ENCODE measurements at regions not wholly inside any gene's neighbourhood (a gene's known extent, or its start where the extent isn't known, plus 50 kb on each side); places are given as distances from the start of the nearest gene placed in this dataset.
"Not testable (repeated sequence)": the region's sequence is repeated elsewhere in the genome, so short reads cannot be mapped to it uniquely, and the experiment has no call there.

DNA sequence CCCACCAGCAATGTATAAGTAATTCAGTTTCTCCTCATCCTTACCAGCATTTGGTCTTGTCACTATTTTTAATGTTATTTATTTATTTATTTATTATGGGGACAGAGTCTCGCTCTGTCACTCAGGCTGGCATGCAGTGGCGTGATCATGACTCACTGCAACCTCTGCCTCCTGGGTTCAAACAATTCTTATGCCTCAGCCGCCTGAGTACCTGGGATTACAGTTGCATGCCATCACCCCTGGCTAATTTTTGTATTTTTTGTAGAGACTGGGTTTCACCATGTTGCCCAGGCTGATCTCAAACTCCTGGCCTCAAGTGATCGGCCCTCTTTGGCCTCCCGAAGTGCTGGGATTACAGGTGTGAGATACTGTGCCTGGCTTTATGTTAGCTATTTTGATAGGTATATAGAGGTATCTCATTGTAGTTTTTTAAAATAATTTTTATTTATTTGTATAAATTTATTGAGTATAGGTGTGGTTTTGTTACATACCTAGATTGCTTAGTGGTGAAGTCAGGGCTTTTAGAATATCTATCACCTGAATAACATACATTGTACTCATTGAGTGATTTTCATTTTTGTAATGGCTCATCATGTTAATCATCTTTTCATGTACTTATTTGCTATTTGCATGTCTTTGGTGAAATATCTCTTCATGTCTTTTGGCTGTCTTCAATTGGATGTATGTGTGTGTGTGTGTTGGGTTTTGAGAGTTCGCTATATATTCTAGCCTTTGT is 53.3 kb downstream of the TANC2 start:
- no peak for DNase-seq

GRCh38 chr17:63022567-63022966 is 56.5 kb downstream of the TANC2 start:
- DNase-seq, result no peak

- DNase-seq, result no peak
These were observed 57.0 kb downstream of the TANC2 start for GRCh38 chr17:63023049-63023448.

GRCh38 chr17:63024201-63024600 is 58.2 kb downstream of the TANC2 start:
- no peak for DNase-seq

- DNase-seq, result no peak
These were observed 58.7 kb downstream of the TANC2 start for GRCh38 chr17:63024716-63025115.

GRCh38 chr17:63025637-63026036 is 59.6 kb downstream of the TANC2 start:
- not testable (repeated sequence) for DNase-seq

- DNase-seq, result no peak
These were observed 63.5 kb downstream of the TANC2 start for GRCh38 chr17:63029541-63029940.

- no peak for DNase-seq
These were observed 66.1 kb downstream of the TANC2 start for GRCh38 chr17:63032142-63032541.

DNA sequence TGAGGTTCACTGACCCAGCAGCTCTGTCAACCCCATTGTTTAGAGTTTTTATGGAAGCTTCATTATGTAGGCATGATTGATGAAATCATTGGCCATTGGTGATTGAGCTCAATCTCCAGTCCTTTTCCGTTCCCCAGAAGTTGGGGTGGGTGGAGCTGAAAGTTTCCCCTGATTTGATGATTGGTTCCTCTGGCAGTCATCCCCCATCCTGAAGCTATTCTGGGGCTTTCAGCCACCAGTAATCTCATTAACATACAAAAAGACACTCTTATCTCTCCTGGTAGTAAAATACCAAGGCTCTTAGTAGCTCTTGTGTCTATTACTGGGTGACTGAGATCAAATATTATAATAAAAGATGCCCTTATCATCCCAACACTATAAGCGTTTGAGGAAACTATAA is 67.1 kb downstream of the TANC2 start:
- DNase-seq, result no peak

DNA sequence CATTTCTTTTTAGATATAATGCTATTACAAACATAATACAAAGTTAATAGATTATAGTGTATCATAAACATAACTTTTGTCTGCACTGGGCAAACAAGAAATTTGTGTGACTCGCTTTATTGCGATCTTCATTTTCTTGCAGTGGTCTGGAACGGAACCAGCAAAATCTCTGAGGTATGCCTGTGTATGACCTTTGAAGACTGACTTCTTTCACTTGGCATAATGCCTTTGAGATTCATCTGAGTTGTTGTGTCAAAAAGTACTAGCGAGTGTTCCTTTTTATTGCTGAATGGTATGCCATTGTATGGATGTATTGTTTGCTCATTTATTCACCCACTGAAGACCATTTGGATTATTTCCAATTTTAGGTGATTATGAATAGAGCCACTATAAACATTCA is 69.2 kb downstream of the TANC2 start:
- DNase-seq, result no peak

- DNase-seq, result no peak
These were observed 69.7 kb downstream of the TANC2 start for GRCh38 chr17:63035695-63036094.

GRCh38 chr17:63039342-63039741 is 73.3 kb downstream of the TANC2 start:
- DNase-seq, result no peak

GRCh38 chr17:63039899-63040602 is 74.0 kb downstream of the TANC2 start:
- DNase-seq, result no peak

- no peak for DNase-seq
These were observed 74.8 kb downstream of the TANC2 start for GRCh38 chr17:63040816-63041215.

- DNase-seq, result no peak
These were observed 75.2 kb downstream of the TANC2 start for GRCh38 chr17:63041251-63041650.

DNA sequence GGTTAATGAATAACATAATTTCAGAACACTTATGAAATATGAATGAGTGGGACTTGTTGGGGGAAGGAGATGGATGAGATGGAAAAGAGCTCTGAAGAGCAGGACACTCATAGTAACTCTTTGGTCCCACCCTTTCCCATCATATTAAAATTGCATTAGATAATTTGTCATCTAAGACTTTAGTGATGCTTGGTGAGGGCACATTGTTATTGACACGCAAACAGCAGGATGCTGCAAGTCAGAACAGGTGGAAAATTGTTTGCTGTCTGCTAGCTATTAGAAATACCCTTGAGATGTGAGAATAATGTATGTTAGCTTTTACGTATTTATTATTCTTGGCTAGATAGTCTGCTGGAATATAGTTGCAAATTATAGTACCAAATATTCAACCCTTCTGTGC is 75.7 kb downstream of the TANC2 start:
- DNase-seq, result no peak

DNA sequence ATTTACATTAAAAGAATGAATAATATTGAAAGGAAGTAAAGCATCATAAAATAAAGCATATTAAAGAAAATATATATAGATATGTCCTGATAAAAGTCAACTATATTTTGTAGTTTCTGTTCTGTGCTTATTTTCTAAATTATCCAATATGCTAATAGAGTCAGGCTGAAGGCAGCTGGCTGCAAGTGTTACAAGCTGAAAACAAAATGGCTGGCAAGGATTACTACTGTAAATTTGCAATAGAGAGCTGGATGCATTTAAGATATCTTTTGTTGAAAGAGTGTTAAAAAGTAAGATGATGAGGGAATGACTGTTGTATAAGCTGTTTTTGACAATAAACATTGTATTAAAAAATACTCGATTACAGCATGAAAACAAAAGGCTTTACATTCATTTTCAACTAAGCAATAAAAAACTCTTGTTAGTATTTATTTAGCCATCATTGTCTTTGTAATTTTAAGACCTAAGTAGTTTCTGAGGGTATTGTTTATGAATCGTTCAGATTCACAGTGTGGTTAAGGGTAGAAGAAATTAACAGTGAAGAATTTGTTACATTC is 76.3 kb downstream of the TANC2 start:
- no peak for DNase-seq

DNA sequence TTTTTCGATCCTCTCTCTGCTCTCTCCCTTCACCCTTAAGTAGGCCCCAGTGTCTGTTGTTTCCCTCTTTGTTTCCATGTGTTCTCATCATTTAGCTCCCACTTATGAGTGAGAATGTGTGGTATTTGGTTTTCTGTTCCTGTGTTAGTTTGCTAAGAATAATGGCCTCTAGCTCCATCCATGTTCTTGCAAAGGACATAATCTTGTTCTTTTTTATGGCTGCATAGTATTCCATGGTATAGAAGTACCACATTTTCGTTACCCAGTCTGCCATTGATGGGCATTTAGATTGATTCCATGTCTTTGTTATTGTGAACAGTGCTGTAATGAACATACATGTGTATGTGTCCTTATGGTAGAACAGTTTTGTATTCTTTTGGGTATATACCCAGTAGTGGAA is 91.5 kb downstream of the TANC2 start:
- not testable (repeated sequence) for DNase-seq

GRCh38 chr17:63066158-63066813 is 100.3 kb downstream of the TANC2 start:
- DNase-seq, result no peak

- no peak for DNase-seq
These were observed 103.2 kb downstream of the TANC2 start for GRCh38 chr17:63069245-63069644.

DNA sequence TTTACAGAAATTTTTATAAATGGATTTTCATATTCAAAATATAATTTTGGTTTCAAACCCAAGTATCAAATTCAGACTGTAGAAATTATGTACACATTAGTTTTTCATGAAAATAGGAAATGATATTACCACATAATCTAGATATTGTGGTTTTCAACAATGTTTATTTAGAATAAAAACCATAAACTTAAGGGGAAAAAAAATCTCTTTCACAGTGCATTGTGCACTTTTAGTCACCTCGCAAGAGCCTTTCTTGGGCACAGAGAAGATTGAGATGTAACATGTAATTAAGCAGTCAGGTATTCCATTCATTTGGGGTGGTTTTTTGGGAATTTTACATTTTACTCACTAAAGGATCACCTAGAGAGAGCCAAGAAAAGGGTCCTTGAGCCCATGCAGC is 104.0 kb downstream of the TANC2 start:
- DNase-seq, result no peak

- no peak for DNase-seq
These were observed 105.8 kb downstream of the TANC2 start for GRCh38 chr17:63071797-63072196.

GRCh38 chr17:63075969-63076368 is 109.9 kb downstream of the TANC2 start:
- DNase-seq, result no peak
